WERI-Rb-1 (cell line): ENCODE measurements at regions not wholly inside any gene's neighbourhood (a gene's known extent, or its start where the extent isn't known, plus 50 kb on each side); places are given as distances from the start of the nearest gene placed in this dataset.

Experiments used
- DNase-seq: peaks from one replicate; pipeline ENCODE4 v3.0.0-alpha.2; 2020
- H3K27ac ChIP-seq: fragments of 250-450 bp; sonication (Bioruptor Pico); 2 replicates; pipeline ENCODE4 v1.5.1; 2020; ENCODE audit warnings: mild to moderate bottlenecking, moderate library complexity
- H3K27me3 ChIP-seq: fragments of 250-450 bp; sonication (Bioruptor Pico); 2 replicates; pipeline ENCODE4 v1.5.1; 2021; ENCODE audit warnings: mild to moderate bottlenecking, low read depth, moderate library complexity; ENCODE audit not compliant: insufficient read depth, severe bottlenecking
- H3K36me3 ChIP-seq: fragments of 250-450 bp; sonication (Bioruptor Pico); 2 replicates; pipeline ENCODE4 v1.5.1; 2020; ENCODE audit warnings: mild to moderate bottlenecking, moderate library complexity
- H3K4me3 ChIP-seq: 2 replicates; pipeline ENCODE4 v1.5.1; 2011; ENCODE audit warnings: low read depth, mild to moderate bottlenecking, control low read depth, low read length
- H3K9me3 ChIP-seq: fragments of 250-450 bp; sonication (Bioruptor Pico); 2 replicates; pipeline ENCODE4 v1.5.1; 2021; ENCODE audit warnings: mild to moderate bottlenecking, moderate library complexity; ENCODE audit not compliant: severe bottlenecking
- CTCF ChIP-seq: IDR thresholded peaks from 2 replicates; pipeline ENCODE4 v1.5.1; 2011; ENCODE audit warnings: low read depth, mild to moderate bottlenecking, control low read depth, inconsistent platforms, low read length

GRCh38 chr2:220458051-220458450 lies 830.6 kb downstream of the SLC4A3 start:
- Histone ChIP-seq H3K9me3 (no peaks in the 10 kb centered on the region), H3K36me3 (no peaks in the 10 kb centered on the region), H3K27me3 (no peaks in the 10 kb centered on the region), H3K27ac (no peak overlapping the region), H3K4me3 (no peak overlapping the region)
- TF ChIP-seq CTCF, result no peak
- no peak for DNase-seq

GRCh38 chr2:220460257-220460985 lies 833.0 kb downstream of the SLC4A3 start:
- peak; percentile 41 for TF ChIP-seq CTCF
- H3K27ac ChIP-seq, result no peak overlapping the region
- H3K27me3 ChIP-seq, result no peaks in the 10 kb centered on the region
- no peaks in the 10 kb centered on the region for H3K36me3 ChIP-seq
- no peaks in the 10 kb centered on the region for H3K9me3 ChIP-seq
- H3K4me3 ChIP-seq, result no peak overlapping the region
- DNase-seq, result no peak

- H3K27me3 ChIP-seq, result no peaks in the 10 kb centered on the region
- H3K27ac ChIP-seq, result no peak overlapping the region
- no peaks in the 10 kb centered on the region for H3K9me3 ChIP-seq
- H3K36me3 ChIP-seq, result no peaks in the 10 kb centered on the region
- no peak overlapping the region for H3K4me3 ChIP-seq
- TF ChIP-seq CTCF, result no peak
- no peak for DNase-seq
Measured at GRCh38 chr2:220463876-220464275, 836.4 kb downstream of the SLC4A3 start.

- Histone ChIP-seq H3K4me3 (no peak overlapping the region), H3K36me3 (no peaks in the 10 kb centered on the region), H3K27me3 (no peaks in the 10 kb centered on the region), H3K9me3 (no peaks in the 10 kb centered on the region), H3K27ac (no peak overlapping the region)
- DNase-seq, result no peak
- no peak for TF ChIP-seq CTCF
Measured at GRCh38 chr2:220465700-220466099, 838.3 kb downstream of the SLC4A3 start.

GRCh38 chr2:220466251-220466691 lies 838.8 kb downstream of the SLC4A3 start:
- no peak for DNase-seq
- Histone ChIP-seq H3K9me3 (no peaks in the 10 kb centered on the region), H3K27me3 (no peaks in the 10 kb centered on the region), H3K27ac (no peak overlapping the region), H3K4me3 (no peak overlapping the region), H3K36me3 (no peaks in the 10 kb centered on the region)
- no peak for TF ChIP-seq CTCF

- H3K27ac ChIP-seq, result no peak overlapping the region
- H3K36me3 ChIP-seq, result no peaks in the 10 kb centered on the region
- no peaks in the 10 kb centered on the region for H3K9me3 ChIP-seq
- no peaks in the 10 kb centered on the region for H3K27me3 ChIP-seq
- H3K4me3 ChIP-seq, result no peak overlapping the region
- no peak for DNase-seq
- no peak for TF ChIP-seq CTCF
Measured at GRCh38 chr2:220469201-220469600, 841.8 kb downstream of the SLC4A3 start.
